Nephron (organoid): ENCODE measurements at regions not wholly inside any gene's neighbourhood (a gene's known extent, or its start where the extent isn't known, plus 50 kb on each side); places are given as distances from the start of the nearest gene placed in this dataset.
A peak's percentile ranks its signal among the peaks of the same experiment; 100 is the strongest.
"Not testable (repeated sequence)": the region's sequence is repeated elsewhere in the genome, so short reads cannot be mapped to it uniquely, and the experiment has no call there.

Experiments
- H3K27ac Mint-ChIP-seq, 3 experiments: 2 replicates each; pipeline ENCODE4 v1.8.0; 2020; ENCODE audit warnings: mixed read lengths in 3 of 3, mild to moderate bottlenecking in 2 of 3, moderate library complexity in 1 of 3
- H3K27me3 Mint-ChIP-seq: 2 replicates; pipeline ENCODE4 v1.8.0; 2021; ENCODE audit warnings: low read depth, mild to moderate bottlenecking, moderate library complexity, mixed read lengths
- H3K36me3 Mint-ChIP-seq: 2 replicates; pipeline ENCODE4 v1.8.0; 2020; ENCODE audit warnings: low read depth, mixed read lengths
- H3K4me1 Mint-ChIP-seq: 2 replicates; pipeline ENCODE4 v1.8.0; 2020; ENCODE audit warnings: mixed read lengths
- H3K4me3 Mint-ChIP-seq, 3 experiments: 2 replicates each; pipeline ENCODE4 v1.8.0; 2020; ENCODE audit warnings: mild to moderate bottlenecking in 3 of 3, mixed read lengths in 3 of 3, moderate library complexity in 2 of 3
- H3K9me3 Mint-ChIP-seq: 2 replicates; pipeline ENCODE4 v1.8.0; 2020; ENCODE audit warnings: mixed read lengths
- CTCF ChIP-seq, 3 experiments: fragments of 200-600 bp; sonication (generic); IDR thresholded peaks; one replicate each; pipeline ENCODE4 v1.5.0; 2021; ENCODE audit warnings: antibody characterized with exemption in 3 of 3; ENCODE audit not compliant: unreplicated experiment in 3 of 3

- H3K4me1 Mint-ChIP-seq: no peaks in the 10 kb centered on the region
Measured at GRCh38 chrX:26788402-26788998, 572.5 kb downstream of the MAGEB5 start.

GRCh38 chrX:26783512-26784225, 567.7 kb downstream of the MAGEB5 start:
- H3K4me1 Mint-ChIP-seq: no peaks in the 10 kb centered on the region
- no peak overlapping the region for H3K4me3 Mint-ChIP-seq
- H3K27ac Mint-ChIP-seq: no peak overlapping the region
- TF ChIP-seq CTCF (IDR thresholded peaks at IDR 0.05; ENCODE audit: unreplicated experiment in 3 of 3): peak; percentile 25 to 46 (median 42)
- H3K36me3 Mint-ChIP-seq: no peaks in the 10 kb centered on the region
- H3K27me3 Mint-ChIP-seq: no peaks in the 10 kb centered on the region
- peaks cover 7% of the 10 kb centered on the region for H3K9me3 Mint-ChIP-seq

More at GRCh38 chrX:26788402-26788998, 572.5 kb downstream of the MAGEB5 start:
- no peak overlapping the region for H3K4me3 Mint-ChIP-seq
- no peak overlapping the region for H3K27ac Mint-ChIP-seq
- H3K27me3 Mint-ChIP-seq: no peaks in the 10 kb centered on the region
- no peak for TF ChIP-seq CTCF (IDR thresholded peaks at IDR 0.05; ENCODE audit: unreplicated experiment in 3 of 3)
- H3K36me3 Mint-ChIP-seq: no peaks in the 10 kb centered on the region
- no peaks in the 10 kb centered on the region for H3K9me3 Mint-ChIP-seq

DNA sequence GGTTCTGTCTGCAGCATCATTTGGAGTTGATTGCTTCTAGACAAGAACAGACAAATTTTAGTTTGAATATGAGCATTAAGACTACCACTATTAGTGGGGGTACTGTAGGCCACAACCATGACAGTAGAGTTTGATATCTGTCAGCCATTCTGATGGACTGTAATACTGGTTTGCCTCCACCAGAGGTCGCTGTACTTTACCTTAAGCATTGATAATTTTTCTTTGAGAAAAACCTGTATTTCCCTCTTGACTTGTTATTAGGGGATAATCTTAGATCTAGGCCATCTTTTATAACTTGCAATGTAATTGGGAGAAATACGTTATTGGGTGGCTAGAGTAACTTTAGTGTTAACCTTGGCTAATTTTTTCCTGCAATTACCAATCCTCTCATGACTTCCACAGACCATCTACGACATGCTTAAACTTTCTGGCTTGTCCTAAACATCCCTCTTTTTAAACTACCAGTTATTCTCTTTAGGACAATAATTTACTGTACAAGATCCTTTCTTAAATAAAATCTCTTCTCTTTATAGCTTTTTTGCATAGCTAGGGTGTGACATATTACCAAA, 562.4 kb downstream of the MAGEB5 start:
- Mint-ChIP-seq H3K27ac (no peak overlapping the region), H3K9me3 (peaks cover 29% of the 10 kb centered on the region), H3K4me1 (no peaks in the 10 kb centered on the region), H3K36me3 (no peaks in the 10 kb centered on the region), H3K27me3 (no peaks in the 10 kb centered on the region), H3K4me3 (no peak overlapping the region)
- TF ChIP-seq CTCF (IDR thresholded peaks at IDR 0.05; ENCODE audit: unreplicated experiment in 3 of 3): no peak

DNA sequence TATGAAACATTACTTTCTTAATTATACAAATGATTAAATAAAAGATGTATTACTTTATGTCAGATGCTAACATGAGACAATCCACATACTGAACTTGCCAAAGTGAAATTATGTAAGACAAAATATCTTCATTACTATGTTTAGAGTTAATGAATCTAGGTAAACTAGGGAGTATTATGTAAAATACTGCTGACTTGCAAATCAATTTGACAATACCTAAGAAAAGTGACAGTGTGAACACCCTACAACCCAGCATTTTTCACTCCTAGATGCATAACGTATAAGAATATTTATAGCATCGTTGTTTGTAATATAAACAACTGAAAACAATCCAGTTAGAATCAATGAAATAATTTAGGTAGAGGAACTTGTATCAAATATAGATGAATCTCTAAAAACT, 546.3 kb downstream of the MAGEB5 start:
- H3K27me3 Mint-ChIP-seq: no peaks in the 10 kb centered on the region
- no peak overlapping the region for H3K27ac Mint-ChIP-seq
- H3K9me3 Mint-ChIP-seq: peaks cover 2% of the 10 kb centered on the region
- no peaks in the 10 kb centered on the region for H3K36me3 Mint-ChIP-seq
- no peak overlapping the region for H3K4me3 Mint-ChIP-seq
- TF ChIP-seq CTCF (IDR thresholded peaks at IDR 0.05; ENCODE audit: unreplicated experiment in 3 of 3): no peak
- H3K4me1 Mint-ChIP-seq: no peaks in the 10 kb centered on the region

- not testable (repeated sequence) for H3K4me3 Mint-ChIP-seq, H3K27me3 Mint-ChIP-seq, H3K4me1 Mint-ChIP-seq, H3K9me3 Mint-ChIP-seq, H3K27ac Mint-ChIP-seq, H3K36me3 Mint-ChIP-seq
Measured at GRCh38 chrX:26755760-26756159, 539.8 kb downstream of the MAGEB5 start.

GRCh38 chrX:26747877-26748276, 531.9 kb downstream of the MAGEB5 start:
- no peaks in the 10 kb centered on the region for H3K4me1 Mint-ChIP-seq
- no peak overlapping the region for H3K27ac Mint-ChIP-seq
- H3K9me3 Mint-ChIP-seq: peaks cover 9% of the 10 kb centered on the region
- no peaks in the 10 kb centered on the region for H3K27me3 Mint-ChIP-seq
- H3K4me3 Mint-ChIP-seq: no peak overlapping the region
- no peak for TF ChIP-seq CTCF (IDR thresholded peaks at IDR 0.05; ENCODE audit: unreplicated experiment in 3 of 3)
- no peaks in the 10 kb centered on the region for H3K36me3 Mint-ChIP-seq
